ENCODE measurements at regions not wholly inside any gene's neighbourhood (a gene's known extent, or its start where the extent isn't known, plus 50 kb on each side); places are given as distances from the start of the nearest gene placed in this dataset.

DNA sequence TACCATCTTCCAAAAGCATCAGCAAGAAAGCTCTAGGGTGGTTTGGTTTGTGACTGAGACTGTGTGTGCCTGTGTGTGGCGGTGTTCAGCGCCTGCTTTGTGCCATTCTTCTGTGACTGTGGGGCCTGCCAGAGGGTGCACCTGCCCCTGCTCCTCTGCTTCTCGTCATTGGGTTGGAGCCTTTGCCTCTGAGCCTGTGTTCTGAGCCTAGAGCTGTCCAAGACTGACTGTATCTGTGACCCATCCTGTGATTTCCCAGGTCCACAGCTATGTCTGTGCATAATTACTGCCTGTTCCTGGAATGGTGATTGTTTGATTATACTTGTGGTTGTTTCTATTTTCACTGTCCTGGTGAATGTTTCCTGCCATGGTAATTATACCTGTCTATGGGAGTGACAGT lies 57.1 kb upstream of the KLHL29 start:
- H3K36me3 ChIP-seq: no peaks in the 10 kb centered on the region
- no peak for DNase-seq
- H3K9ac ChIP-seq (ENCODE audit: low read depth in 2 of 2, low read length in 2 of 2): no peak overlapping the region
- H3K4me1 ChIP-seq: no peaks in the 10 kb centered on the region
- no peaks in the 10 kb centered on the region for H3K9me3 ChIP-seq
- H3K27ac ChIP-seq: no peak overlapping the region
- TF ChIP-seq, protein P1, sequence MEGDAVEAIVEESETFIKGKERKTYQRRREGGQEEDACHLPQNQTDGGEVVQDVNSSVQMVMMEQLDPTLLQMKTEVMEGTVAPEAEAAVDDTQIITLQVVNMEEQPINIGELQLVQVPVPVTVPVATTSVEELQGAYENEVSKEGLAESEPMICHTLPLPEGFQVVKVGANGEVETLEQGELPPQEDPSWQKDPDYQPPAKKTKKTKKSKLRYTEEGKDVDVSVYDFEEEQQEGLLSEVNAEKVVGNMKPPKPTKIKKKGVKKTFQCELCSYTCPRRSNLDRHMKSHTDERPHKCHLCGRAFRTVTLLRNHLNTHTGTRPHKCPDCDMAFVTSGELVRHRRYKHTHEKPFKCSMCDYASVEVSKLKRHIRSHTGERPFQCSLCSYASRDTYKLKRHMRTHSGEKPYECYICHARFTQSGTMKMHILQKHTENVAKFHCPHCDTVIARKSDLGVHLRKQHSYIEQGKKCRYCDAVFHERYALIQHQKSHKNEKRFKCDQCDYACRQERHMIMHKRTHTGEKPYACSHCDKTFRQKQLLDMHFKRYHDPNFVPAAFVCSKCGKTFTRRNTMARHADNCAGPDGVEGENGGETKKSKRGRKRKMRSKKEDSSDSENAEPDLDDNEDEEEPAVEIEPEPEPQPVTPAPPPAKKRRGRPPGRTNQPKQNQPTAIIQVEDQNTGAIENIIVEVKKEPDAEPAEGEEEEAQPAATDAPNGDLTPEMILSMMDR (IDR thresholded peaks at IDR 0.05): no peak
- no peak overlapping the region for H3K4me3 ChIP-seq
- H3K27me3 ChIP-seq: no peaks in the 10 kb centered on the region
- intact Hi-C loops (cut with DNase I): no loop called here

DNA sequence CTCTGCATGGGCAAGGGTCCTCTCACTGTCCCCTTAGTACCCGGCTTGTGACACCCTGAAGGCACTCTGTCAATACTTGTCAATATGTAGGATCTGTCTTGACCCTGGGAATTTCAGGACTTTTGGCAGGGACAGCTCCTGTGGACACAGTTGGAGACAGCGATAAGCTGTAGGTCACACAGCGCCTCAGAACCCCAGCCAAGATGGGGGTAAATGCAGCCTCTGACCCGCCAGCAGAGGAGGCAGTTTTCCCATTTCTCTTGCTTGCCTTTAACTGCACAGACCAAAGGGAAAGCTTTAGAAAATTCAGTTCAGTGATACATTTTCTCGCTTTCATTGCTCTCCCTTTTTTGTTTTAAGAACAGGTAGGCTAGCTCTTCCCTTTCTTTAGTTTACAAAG lies 54.8 kb upstream of the KLHL29 start:
- Histone ChIP-seq H3K27me3 (no peaks in the 10 kb centered on the region), H3K36me3 (no peaks in the 10 kb centered on the region), H3K27ac (no peak overlapping the region), H3K4me3 (no peak overlapping the region), H3K4me1 (no peaks in the 10 kb centered on the region), H3K9me3 (no peaks in the 10 kb centered on the region), H3K9ac (ENCODE audit: low read depth in 2 of 2, low read length in 2 of 2) (no peak overlapping the region)
- intact Hi-C loops (cut with DNase I): no loop called here
- TF ChIP-seq, protein P1 (IDR thresholded peaks at IDR 0.05): no peak
- DNase-seq: no peak

Measured in colonic mucosa (tissue), 4 donors.